WTC11 (cell line): ENCODE measurements at regions not wholly inside any gene's neighbourhood (a gene's known extent, or its start where the extent isn't known, plus 50 kb on each side); places are given as distances from the start of the nearest gene placed in this dataset.

Experiments
- ATAC-seq: fragments of 200-7000 bp; cut with Tn5 transposase; 2 replicates; pipeline ENCODE4 v1.10.0; 2021; ENCODE audit warnings: mild to moderate bottlenecking, moderate library complexity
- CTCF ChIA-PET: fragments of 300-600 bp; sonication (Branson Sonifier 250); formaldehyde crosslinking; loops from one replicate; lab custom pipeline; 2021; ENCODE audit warnings: antibody characterized with exemption; lab: Charles Lee
- POLR2A ChIA-PET: fragments of 350-600 bp; sonication (Branson Sonifier 250); formaldehyde crosslinking; loops from one replicate; lab custom pipeline; 2021; ENCODE audit warnings: antibody characterized with exemption; lab: Charles Lee
- DNase-seq: peaks from one replicate; pipeline ENCODE4 v3.0.0; 2021; ENCODE audit warnings: low spot score
- H3K27ac Mint-ChIP-seq: 2 replicates; pipeline ENCODE4 v1.8.0; 2021; ENCODE audit warnings: mixed read lengths
- H3K27me3 Mint-ChIP-seq: 2 replicates; pipeline ENCODE4 v1.8.0; 2021; ENCODE audit warnings: low read depth, mild to moderate bottlenecking, moderate library complexity, mixed read lengths
- H3K36me3 Mint-ChIP-seq: 2 replicates; pipeline ENCODE4 v1.8.0; 2021; ENCODE audit warnings: mixed read lengths
- H3K4me1 Mint-ChIP-seq: 2 replicates; pipeline ENCODE4 v1.8.0; 2022; ENCODE audit warnings: mixed read lengths
- H3K4me3 Mint-ChIP-seq: 2 replicates; pipeline ENCODE4 v1.8.0; 2021; ENCODE audit warnings: mild to moderate bottlenecking, moderate library complexity, mixed read lengths
- H3K9me3 Mint-ChIP-seq: 2 replicates; pipeline ENCODE4 v1.8.0; 2021; ENCODE audit warnings: mixed read lengths
- ARID4B ChIP-seq: sonication (generic); formaldehyde crosslinking; IDR thresholded peaks from 2 replicates; pipeline ENCODE4 v1.8.0; 2023; ENCODE audit warnings: missing genetic modification reagents, mild to moderate bottlenecking, borderline replicate concordance
- CREB1 ChIP-seq: sonication (generic); formaldehyde crosslinking; IDR thresholded peaks from 2 replicates; pipeline ENCODE4 v1.8.0; 2023; ENCODE audit warnings: mild to moderate bottlenecking, missing genetic modification reagents
- CTCF ChIP-seq: fragments of 200-600 bp; IDR thresholded peaks from 2 replicates; pipeline ENCODE4 v1.8.0; 2022; ENCODE audit warnings: antibody characterized with exemption
- FOXP1 ChIP-seq: sonication (generic); formaldehyde crosslinking; IDR thresholded peaks from 2 replicates; pipeline ENCODE4 v1.8.0; 2022; ENCODE audit warnings: missing genetic modification reagents, mild to moderate bottlenecking, moderate library complexity, borderline replicate concordance
- HMGXB4 ChIP-seq: sonication (generic); formaldehyde crosslinking; IDR thresholded peaks from 2 replicates; pipeline ENCODE4 v1.8.1; 2023; ENCODE audit warnings: mild to moderate bottlenecking, moderate library complexity, missing genetic modification reagents
- KAT7 ChIP-seq: sonication (generic); formaldehyde crosslinking; IDR thresholded peaks from 2 replicates; pipeline ENCODE4 v1.8.1; 2023; ENCODE audit warnings: missing genetic modification reagents, mild to moderate bottlenecking, borderline replicate concordance
- MLX ChIP-seq: sonication (generic); formaldehyde crosslinking; IDR thresholded peaks from 2 replicates; pipeline ENCODE4 v1.8.1; 2023; ENCODE audit warnings: mild to moderate bottlenecking, missing genetic modification reagents, moderate library complexity
- OVOL2 ChIP-seq: fragments of 250-450 bp; sonication (Bioruptor Pico); IDR thresholded peaks from 2 replicates; pipeline ENCODE4 v1.9.0; 2021; ENCODE audit warnings: mild to moderate bottlenecking, borderline replicate concordance
- RORB ChIP-seq: fragments of 250-450 bp; sonication (Bioruptor Pico); IDR thresholded peaks from 2 replicates; pipeline ENCODE4 v1.9.0; 2021; ENCODE audit warnings: mild to moderate bottlenecking
- SOX15 ChIP-seq: fragments of 250-450 bp; sonication (Bioruptor Pico); IDR thresholded peaks from 2 replicates; pipeline ENCODE4 v1.9.0; 2021; ENCODE audit warnings: mild to moderate bottlenecking
- TP53 ChIP-seq: sonication (generic); formaldehyde crosslinking; IDR thresholded peaks from 2 replicates; pipeline ENCODE4 v1.8.1; 2023; ENCODE audit warnings: mild to moderate bottlenecking, missing genetic modification reagents
- USF1 ChIP-seq: sonication (generic); formaldehyde crosslinking; IDR thresholded peaks from 2 replicates; pipeline ENCODE4 v1.8.0; 2022; ENCODE audit warnings: mild to moderate bottlenecking, missing genetic modification reagents
- USF2 ChIP-seq: sonication (generic); formaldehyde crosslinking; IDR thresholded peaks from 2 replicates; pipeline ENCODE4 v1.8.1; 2023; ENCODE audit warnings: mild to moderate bottlenecking, missing genetic modification reagents, moderate library complexity
- ZSCAN18 ChIP-seq: fragments of 250-450 bp; sonication (Bioruptor Pico); IDR thresholded peaks from 2 replicates; pipeline ENCODE4 v2.1.2; 2022; ENCODE audit warnings: mild to moderate bottlenecking, moderate library complexity

GRCh38 chr9:108675708-108676107 lies 180.1 kb downstream of the ACTL7B start:
- no peak for ATAC-seq
- no peak overlapping the region for H3K27ac Mint-ChIP-seq
- H3K27me3 Mint-ChIP-seq = no peaks in the 10 kb centered on the region
- no peaks in the 10 kb centered on the region for H3K36me3 Mint-ChIP-seq
- TF ChIP-seq ZSCAN18 (CRISPR knock-in tag) = no peak
- no peak for TF ChIP-seq CREB1 (CRISPR knock-in tag)
- no peak for TF ChIP-seq CTCF
- no peak for TF ChIP-seq SOX15 (CRISPR knock-in tag)
- no peak for TF ChIP-seq OVOL2 (CRISPR knock-in tag)
- TF ChIP-seq RORB (CRISPR knock-in tag) = no peak
- TF ChIP-seq USF2 = no peak
- TF ChIP-seq ARID4B = no peak
- no peak for TF ChIP-seq KAT7 (CRISPR knock-in tag)
- TF ChIP-seq TP53 = no peak
- no peak for TF ChIP-seq FOXP1 (CRISPR knock-in tag)
- no peak for TF ChIP-seq USF1
- TF ChIP-seq MLX (CRISPR knock-in tag) = no peak
- TF ChIP-seq HMGXB4 = no peak
- no peak for DNase-seq
- peaks cover 19% of the 10 kb centered on the region for H3K4me1 Mint-ChIP-seq
- ChIA-PET POLR2A (no interaction called here), CTCF (interaction anchor here (1.0 to 1.6 kb wide), 2 partner anchors 178 to 1210 kb away, joined by 3 to 4 read pairs; no protein-coding TSS in a partner anchor)
- no peak overlapping the region for H3K4me3 Mint-ChIP-seq
- H3K9me3 Mint-ChIP-seq = no peaks in the 10 kb centered on the region
